ENCODE measurements at regions not wholly inside any gene's neighbourhood (a gene's known extent, or its start where the extent isn't known, plus 50 kb on each side); places are given as distances from the start of the nearest gene placed in this dataset.

DNA sequence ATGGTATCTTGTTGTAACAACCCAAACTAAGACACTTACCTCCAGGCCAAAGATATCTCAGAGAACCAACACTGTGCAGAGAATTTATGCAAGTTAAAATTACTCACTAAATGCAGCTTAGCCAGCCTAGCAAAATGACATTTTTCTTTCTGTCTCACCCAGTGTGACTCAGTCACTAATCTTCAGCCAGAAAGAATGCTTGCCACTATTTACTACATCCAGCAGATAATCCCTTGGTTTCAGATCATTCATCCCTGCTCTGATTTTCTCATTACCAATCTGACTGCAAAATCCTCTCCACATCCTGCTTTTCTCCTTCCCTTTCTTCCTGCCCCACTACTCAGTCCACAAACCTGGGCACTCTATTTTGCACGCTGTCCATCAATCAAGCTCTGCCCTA lies 93.5 kb upstream of the NEBL start:
- no peak for TF ChIP-seq RAD21 (IDR thresholded peaks at IDR 0.05; ENCODE audit: low read depth)
- TF ChIP-seq CREB1 (IDR thresholded peaks at IDR 0.05; ENCODE audit: low read depth): no peak
- TF ChIP-seq EP300 (IDR thresholded peaks at IDR 0.05; ENCODE audit: borderline replicate concordance): no peak
- TF ChIP-seq TCF12 (IDR thresholded peaks at IDR 0.05; ENCODE audit: low read depth): no peak
- TF ChIP-seq, protein P1, sequence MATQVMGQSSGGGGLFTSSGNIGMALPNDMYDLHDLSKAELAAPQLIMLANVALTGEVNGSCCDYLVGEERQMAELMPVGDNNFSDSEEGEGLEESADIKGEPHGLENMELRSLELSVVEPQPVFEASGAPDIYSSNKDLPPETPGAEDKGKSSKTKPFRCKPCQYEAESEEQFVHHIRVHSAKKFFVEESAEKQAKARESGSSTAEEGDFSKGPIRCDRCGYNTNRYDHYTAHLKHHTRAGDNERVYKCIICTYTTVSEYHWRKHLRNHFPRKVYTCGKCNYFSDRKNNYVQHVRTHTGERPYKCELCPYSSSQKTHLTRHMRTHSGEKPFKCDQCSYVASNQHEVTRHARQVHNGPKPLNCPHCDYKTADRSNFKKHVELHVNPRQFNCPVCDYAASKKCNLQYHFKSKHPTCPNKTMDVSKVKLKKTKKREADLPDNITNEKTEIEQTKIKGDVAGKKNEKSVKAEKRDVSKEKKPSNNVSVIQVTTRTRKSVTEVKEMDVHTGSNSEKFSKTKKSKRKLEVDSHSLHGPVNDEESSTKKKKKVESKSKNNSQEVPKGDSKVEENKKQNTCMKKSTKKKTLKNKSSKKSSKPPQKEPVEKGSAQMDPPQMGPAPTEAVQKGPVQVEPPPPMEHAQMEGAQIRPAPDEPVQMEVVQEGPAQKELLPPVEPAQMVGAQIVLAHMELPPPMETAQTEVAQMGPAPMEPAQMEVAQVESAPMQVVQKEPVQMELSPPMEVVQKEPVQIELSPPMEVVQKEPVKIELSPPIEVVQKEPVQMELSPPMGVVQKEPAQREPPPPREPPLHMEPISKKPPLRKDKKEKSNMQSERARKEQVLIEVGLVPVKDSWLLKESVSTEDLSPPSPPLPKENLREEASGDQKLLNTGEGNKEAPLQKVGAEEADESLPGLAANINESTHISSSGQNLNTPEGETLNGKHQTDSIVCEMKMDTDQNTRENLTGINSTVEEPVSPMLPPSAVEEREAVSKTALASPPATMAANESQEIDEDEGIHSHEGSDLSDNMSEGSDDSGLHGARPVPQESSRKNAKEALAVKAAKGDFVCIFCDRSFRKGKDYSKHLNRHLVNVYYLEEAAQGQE (IDR thresholded peaks at IDR 0.05; ENCODE audit: low read depth): no peak
- TF ChIP-seq EGR1 (IDR thresholded peaks at IDR 0.05): no peak
- no peak for TF ChIP-seq ZBTB7A (IDR thresholded peaks at IDR 0.05; ENCODE audit: low read depth)
- no peak for TF ChIP-seq YY1 (IDR thresholded peaks at IDR 0.05; ENCODE audit: low read depth)
- TF ChIP-seq FOXM1 (IDR thresholded peaks at IDR 0.05; ENCODE audit: borderline replicate concordance, low read depth): no peak
- TF ChIP-seq TAF1 (IDR thresholded peaks at IDR 0.05; ENCODE audit: low read depth): no peak
- TF ChIP-seq TEAD4 (IDR thresholded peaks at IDR 0.05): no peak
- TF ChIP-seq, protein P2, sequence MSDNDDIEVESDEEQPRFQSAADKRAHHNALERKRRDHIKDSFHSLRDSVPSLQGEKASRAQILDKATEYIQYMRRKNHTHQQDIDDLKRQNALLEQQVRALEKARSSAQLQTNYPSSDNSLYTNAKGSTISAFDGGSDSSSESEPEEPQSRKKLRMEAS (IDR thresholded peaks at IDR 0.05): no peak
- TF ChIP-seq CEBPB (IDR thresholded peaks at IDR 0.05): no peak
- TF ChIP-seq, protein P3, sequence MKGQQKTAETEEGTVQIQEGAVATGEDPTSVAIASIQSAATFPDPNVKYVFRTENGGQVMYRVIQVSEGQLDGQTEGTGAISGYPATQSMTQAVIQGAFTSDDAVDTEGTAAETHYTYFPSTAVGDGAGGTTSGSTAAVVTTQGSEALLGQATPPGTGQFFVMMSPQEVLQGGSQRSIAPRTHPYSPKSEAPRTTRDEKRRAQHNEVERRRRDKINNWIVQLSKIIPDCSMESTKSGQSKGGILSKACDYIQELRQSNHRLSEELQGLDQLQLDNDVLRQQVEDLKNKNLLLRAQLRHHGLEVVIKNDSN (IDR thresholded peaks at IDR 0.05): no peak
- no peak for TF ChIP-seq NFIC (IDR thresholded peaks at IDR 0.05)

DNA sequence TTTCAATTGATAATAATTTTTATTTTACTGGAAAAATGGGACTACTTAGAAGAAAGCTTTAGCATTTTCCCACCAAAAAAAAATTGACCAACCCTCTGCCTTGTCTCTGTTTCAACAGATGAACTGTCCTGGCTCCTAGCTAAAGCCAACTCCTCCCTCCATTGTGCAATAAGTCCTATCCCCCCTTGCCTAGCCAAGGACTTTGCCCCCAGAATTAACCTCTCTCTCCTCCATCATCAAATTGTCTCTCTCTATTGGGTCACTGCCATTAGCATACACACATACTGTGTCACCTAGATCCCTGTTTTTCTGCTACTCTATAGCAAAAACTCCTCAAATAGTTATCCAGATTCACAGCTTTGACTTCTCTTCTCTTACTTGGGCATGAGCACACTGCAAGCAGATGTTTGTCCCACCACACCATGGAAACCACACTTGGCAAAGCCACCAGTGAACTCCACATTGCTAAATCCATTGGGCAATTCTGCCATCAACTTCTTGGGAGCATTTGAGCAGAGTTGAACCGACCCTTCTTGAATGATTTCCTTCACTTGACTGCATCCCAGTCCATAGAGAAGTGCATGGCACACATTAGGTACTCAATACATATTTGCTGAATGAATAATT lies 91.4 kb upstream of the NEBL start:
- TF ChIP-seq TCF12 (IDR thresholded peaks at IDR 0.05; ENCODE audit: low read depth): no peak

DNA sequence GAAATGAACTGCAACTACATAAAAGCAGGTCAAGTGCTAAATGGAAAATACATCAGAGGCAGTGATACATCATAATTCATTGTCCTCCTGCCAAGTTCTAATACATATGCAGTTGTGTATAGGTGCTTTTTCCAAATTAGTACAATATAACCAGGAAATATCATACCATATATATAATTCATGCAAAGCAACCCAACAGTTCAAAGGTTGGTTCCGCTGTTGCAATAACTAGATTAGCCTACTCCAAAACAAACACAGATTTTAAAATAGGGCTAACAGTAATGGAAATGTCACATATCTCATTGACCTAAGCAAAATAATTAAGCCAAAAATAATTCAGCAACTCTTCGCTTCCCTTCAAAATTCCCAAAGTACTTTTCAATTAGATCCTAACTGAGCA lies 88.9 kb upstream of the NEBL start:
- TF ChIP-seq, protein P3 (IDR thresholded peaks at IDR 0.05): no peak
- TF ChIP-seq, protein P1 (IDR thresholded peaks at IDR 0.05; ENCODE audit: low read depth): no peak

DNA sequence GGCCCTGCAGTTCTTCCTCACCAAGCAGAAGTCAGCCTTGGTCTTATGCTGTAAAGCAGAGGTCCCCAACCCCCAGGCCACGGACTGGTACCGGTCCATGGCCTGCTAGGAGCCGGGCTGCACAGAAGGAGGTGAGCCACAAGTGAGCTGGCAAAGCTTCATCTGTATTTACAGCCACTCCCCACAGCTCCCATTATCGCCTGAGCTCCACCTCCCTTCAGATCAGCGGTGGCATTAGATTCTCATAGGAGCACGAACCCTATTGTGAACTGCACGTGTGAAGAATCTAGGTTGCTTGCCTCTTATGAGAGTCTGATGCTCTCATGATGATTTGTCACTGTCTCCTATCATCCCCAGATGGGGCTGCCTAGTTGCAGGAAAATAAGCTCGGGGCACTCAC lies 87.6 kb upstream of the NEBL start:
- TF ChIP-seq TEAD4 (IDR thresholded peaks at IDR 0.05): no peak
- no peak for TF ChIP-seq FOXM1 (IDR thresholded peaks at IDR 0.05; ENCODE audit: borderline replicate concordance, low read depth)
- no peak for TF ChIP-seq NFIC (IDR thresholded peaks at IDR 0.05)
- TF ChIP-seq, protein P3 (IDR thresholded peaks at IDR 0.05): no peak
- no peak for TF ChIP-seq TCF12 (IDR thresholded peaks at IDR 0.05; ENCODE audit: low read depth)
- TF ChIP-seq TAF1 (IDR thresholded peaks at IDR 0.05; ENCODE audit: low read depth): no peak
- no peak for TF ChIP-seq EP300 (IDR thresholded peaks at IDR 0.05; ENCODE audit: borderline replicate concordance)
- no peak for TF ChIP-seq ZBTB7A (IDR thresholded peaks at IDR 0.05; ENCODE audit: low read depth)
- TF ChIP-seq, protein P1 (IDR thresholded peaks at IDR 0.05; ENCODE audit: low read depth): no peak
- TF ChIP-seq CREB1 (IDR thresholded peaks at IDR 0.05; ENCODE audit: low read depth): no peak
- TF ChIP-seq YY1 (IDR thresholded peaks at IDR 0.05; ENCODE audit: low read depth): no peak
- no peak for TF ChIP-seq RAD21 (IDR thresholded peaks at IDR 0.05; ENCODE audit: low read depth)

DNA sequence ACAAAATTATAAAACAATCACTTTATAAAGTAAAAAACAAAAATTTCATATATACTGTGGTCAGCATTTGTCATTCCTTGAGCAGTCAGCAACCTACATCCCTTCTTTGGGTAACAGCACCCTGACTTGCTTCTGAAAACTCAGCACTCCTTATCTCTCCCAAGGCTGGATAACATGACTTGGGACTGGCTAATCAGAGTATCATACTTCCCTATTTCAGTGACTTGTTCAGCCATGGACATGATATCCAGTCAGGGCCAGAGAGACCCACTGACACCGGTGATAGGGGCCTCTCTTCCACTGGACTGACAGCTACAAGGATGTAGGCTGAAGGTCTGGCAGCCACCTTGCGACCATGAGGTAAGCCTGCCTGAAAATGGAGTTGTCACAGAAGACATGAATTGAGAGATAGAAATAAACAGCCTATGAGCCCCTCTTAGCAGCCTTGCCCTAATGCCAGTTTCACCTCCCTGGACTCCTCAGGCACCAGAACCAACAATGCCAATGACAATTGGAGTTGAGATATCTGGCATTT lies 84.4 kb upstream of the NEBL start:
- TF ChIP-seq, protein P3 (IDR thresholded peaks at IDR 0.05): no peak
- TF ChIP-seq EP300 (IDR thresholded peaks at IDR 0.05; ENCODE audit: borderline replicate concordance) (no peak), TEAD4 (IDR thresholded peaks at IDR 0.05) (no peak), NFIC (IDR thresholded peaks at IDR 0.05) (no peak), CEBPB (IDR thresholded peaks at IDR 0.05) (no peak), ZBTB7A (IDR thresholded peaks at IDR 0.05; ENCODE audit: low read depth) (no peak), CREB1 (IDR thresholded peaks at IDR 0.05; ENCODE audit: low read depth) (no peak), RAD21 (IDR thresholded peaks at IDR 0.05; ENCODE audit: low read depth) (no peak), EGR1 (IDR thresholded peaks at IDR 0.05) (no peak), TAF1 (IDR thresholded peaks at IDR 0.05; ENCODE audit: low read depth) (no peak), TCF12 (IDR thresholded peaks at IDR 0.05; ENCODE audit: low read depth) (no peak), FOXM1 (IDR thresholded peaks at IDR 0.05; ENCODE audit: borderline replicate concordance, low read depth) (no peak), YY1 (IDR thresholded peaks at IDR 0.05; ENCODE audit: low read depth) (no peak)
- TF ChIP-seq, protein P2 (IDR thresholded peaks at IDR 0.05): no peak
- TF ChIP-seq, protein P1 (IDR thresholded peaks at IDR 0.05; ENCODE audit: low read depth): no peak

All from Ishikawa (cell line).